Stimulated activated CD8-positive, alpha-beta memory T cell treated with anti-CD3 and anti-CD28 coated beads, Interleukin-4, amount 100 ng/mL, for 24 hours (primary cell): ENCODE measurements at regions not wholly inside any gene's neighbourhood (a gene's known extent, or its start where the extent isn't known, plus 50 kb on each side); places are given as distances from the start of the nearest gene placed in this dataset.

ENCODE experiments used
- DNase-seq: peaks from one replicate; pipeline ENCODE4 v3.0.0-alpha.2; 2020; ENCODE audit warnings: low read depth

GRCh38 chr1:184919892-184920291 is 54.4 kb downstream of the NIBAN1 start:
- no peak for DNase-seq

GRCh38 chr1:184915463-184916090 is 58.7 kb downstream of the NIBAN1 start:
- no peak for DNase-seq

GRCh38 chr1:184914149-184914548 is 60.2 kb downstream of the NIBAN1 start:
- DNase-seq: no peak

- no peak for DNase-seq
Measured at GRCh38 chr1:184912392-184912791, 61.9 kb downstream of the NIBAN1 start.

GRCh38 chr1:184911830-184912229 is 62.5 kb downstream of the NIBAN1 start:
- DNase-seq: no peak

GRCh38 chr1:184911103-184911745 is 63.1 kb downstream of the NIBAN1 start:
- no peak for DNase-seq

GRCh38 chr1:184910691-184911091 is 63.6 kb downstream of the NIBAN1 start:
- DNase-seq: no peak

GRCh38 chr1:184910005-184910404 is 64.3 kb downstream of the NIBAN1 start:
- no peak for DNase-seq

- DNase-seq: no peak
Measured at GRCh38 chr1:184909019-184909418, 65.3 kb downstream of the NIBAN1 start.

GRCh38 chr1:184908506-184908905 is 65.8 kb downstream of the NIBAN1 start:
- DNase-seq: no peak

GRCh38 chr1:184907500-184907899 is 66.8 kb downstream of the NIBAN1 start:
- no peak for DNase-seq

GRCh38 chr1:184906761-184907160 is 67.5 kb downstream of the NIBAN1 start:
- no peak for DNase-seq

- no peak for DNase-seq
Measured at GRCh38 chr1:184905601-184906322, 68.5 kb downstream of the NIBAN1 start.

- no peak for DNase-seq
Measured at GRCh38 chr1:184903111-184903692, 71.1 kb downstream of the NIBAN1 start.

- no peak for DNase-seq
Measured at GRCh38 chr1:184900507-184900906, 73.8 kb downstream of the NIBAN1 start.

GRCh38 chr1:184896000-184896399 is 78.3 kb downstream of the NIBAN1 start:
- no peak for DNase-seq

- no peak for DNase-seq
Measured at GRCh38 chr1:184895086-184895485, 79.2 kb downstream of the NIBAN1 start.

GRCh38 chr1:184893695-184894094 is 80.6 kb downstream of the NIBAN1 start:
- DNase-seq: no peak

GRCh38 chr1:184892116-184892515 is 82.2 kb downstream of the NIBAN1 start:
- DNase-seq: no peak

- DNase-seq: no peak
Measured at GRCh38 chr1:184891440-184891839, 82.9 kb downstream of the NIBAN1 start.

- no peak for DNase-seq
Measured at GRCh38 chr1:184890539-184890973, 83.8 kb downstream of the NIBAN1 start.

GRCh38 chr1:184889902-184890301 is 84.4 kb downstream of the NIBAN1 start:
- no peak for DNase-seq

- DNase-seq: no peak
Measured at GRCh38 chr1:184889166-184889565, 85.1 kb downstream of the NIBAN1 start.
